Left cardiac atrium (tissue), 4 donors: ENCODE measurements at regions not wholly inside any gene's neighbourhood (a gene's known extent, or its start where the extent isn't known, plus 50 kb on each side); places are given as distances from the start of the nearest gene placed in this dataset.

Experiments
- ATAC-seq, 2 donors: fragments of 200-7000 bp; cut with Tn5 transposase; one replicate each; pipeline ENCODE4 v1.9.1; 2020; ENCODE audit warnings: mild to moderate bottlenecking in 2 of 2, moderate library complexity in 2 of 2
- DNase-seq: peaks from one replicate; pipeline ENCODE4 v3.0.0-alpha.2; 2020
- intact Hi-C, 2 donors: fragments of 100-400 bp; cut with DNase I; formaldehyde crosslinking; loops; one replicate each; pipeline versions ENCODE4 v1.14.1 to v1.15.1; 2022 to 2023
- donor health status: DM: no; HTN: yes; CAD: no.
- donor health status: DM: no; HTN: yes; CAD: no; lungs with severe emphysema.
- donor health status: DM: yes; HTN: yes; CAD: no.
- donor health status: Dilated cardiomyopathy.

DNA sequence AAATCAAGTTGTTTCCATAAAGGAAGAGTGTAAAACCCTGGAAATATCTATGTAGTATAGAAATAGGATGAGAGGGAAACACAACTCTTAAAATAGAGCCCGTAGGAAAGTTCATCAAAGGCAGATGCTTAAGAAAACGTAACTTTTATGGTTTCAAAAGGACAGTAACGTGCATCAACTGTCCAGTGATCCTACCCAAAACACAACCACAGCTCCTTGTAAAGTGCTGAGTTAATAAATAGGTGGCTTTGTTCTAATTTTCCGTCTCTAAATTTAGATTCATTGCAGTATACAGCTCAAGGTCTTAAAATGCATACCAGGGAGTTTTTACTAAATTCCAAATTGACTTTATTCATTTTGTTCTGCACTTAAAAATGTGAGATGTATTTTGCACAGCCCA, 282.1 kb upstream of the ID2 start:
- DNase-seq, result no peak
- ATAC-seq, result no peak
- intact Hi-C loops, result no loop called here

- ATAC-seq (no peak), DNase-seq (no peak)
- intact Hi-C loops, result no loop called here
These were observed 281.7 kb upstream of the ID2 start for GRCh38 chr2:8400196-8400595.

DNA sequence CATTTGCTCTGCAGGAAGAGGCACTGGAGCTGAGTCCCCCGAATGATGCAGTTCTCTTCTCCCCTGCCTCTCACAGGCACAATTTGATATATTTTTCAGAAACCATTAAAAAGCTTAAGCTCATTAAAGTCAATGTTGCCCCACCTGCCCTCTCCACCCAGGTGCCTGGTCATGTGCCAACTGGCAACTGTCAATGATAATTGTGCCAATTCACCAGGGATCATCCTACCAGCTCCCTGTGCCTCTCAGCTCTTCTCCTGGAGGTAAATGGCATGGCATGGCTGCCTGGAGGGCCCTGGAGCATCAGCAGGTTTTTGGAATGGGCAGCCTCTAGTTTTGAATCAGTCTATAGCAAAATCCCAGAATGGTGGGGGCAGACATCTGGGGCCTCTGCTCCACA, 279.6 kb upstream of the ID2 start:
- intact Hi-C loops, result no loop called here
- ATAC-seq (no peak), DNase-seq (no peak)

DNA sequence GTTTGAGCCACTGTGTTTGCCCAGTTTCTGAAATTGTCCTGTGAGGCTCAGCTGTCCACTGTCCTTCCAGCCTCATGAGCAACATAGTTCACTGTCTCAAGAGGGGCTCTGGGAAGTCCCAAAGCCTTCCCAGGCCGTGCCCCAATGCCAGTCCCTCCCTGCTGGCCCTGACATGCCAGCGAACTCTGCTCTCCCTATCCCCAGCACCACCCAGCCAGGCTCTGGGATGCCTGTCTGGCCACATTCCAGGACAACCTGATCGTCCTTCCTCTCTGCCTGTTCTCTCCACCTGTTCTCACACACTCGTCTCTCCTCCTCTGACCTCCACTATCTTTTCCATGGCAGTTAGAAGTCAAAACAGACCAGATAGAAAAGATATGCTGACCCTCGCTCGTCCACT, 278.0 kb upstream of the ID2 start:
- no peak for DNase-seq
- intact Hi-C loops, result no loop called here
- no peak for ATAC-seq

- intact Hi-C loops, result no loop called here
These were observed 276.5 kb upstream of the ID2 start for GRCh38 chr2:8405334-8405733.

DNA sequence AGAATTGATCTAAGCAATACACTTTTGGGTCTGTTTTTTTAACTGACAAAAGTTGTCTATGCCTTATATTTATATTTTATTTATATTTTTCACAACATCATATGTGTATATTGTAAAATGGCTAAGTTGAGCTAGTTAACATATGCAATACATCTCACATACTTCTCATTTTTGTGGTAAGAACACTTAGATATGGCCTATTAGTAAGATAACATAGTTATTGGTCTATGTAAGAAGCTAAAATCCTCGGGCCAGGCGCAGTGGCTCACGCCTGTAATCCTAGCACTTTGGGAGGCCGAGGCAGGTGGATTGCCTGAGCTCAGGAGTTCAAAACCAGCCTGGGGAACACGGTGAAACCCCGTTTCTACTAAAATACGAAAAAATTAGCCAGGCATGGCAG, 275.6 kb upstream of the ID2 start:
- intact Hi-C loops, result no loop called here
- ATAC-seq, result no peak
- DNase-seq, result no peak

More at GRCh38 chr2:8405334-8405733, 276.5 kb upstream of the ID2 start:
- DNase-seq, result no peak
- ATAC-seq, result no peak

DNA sequence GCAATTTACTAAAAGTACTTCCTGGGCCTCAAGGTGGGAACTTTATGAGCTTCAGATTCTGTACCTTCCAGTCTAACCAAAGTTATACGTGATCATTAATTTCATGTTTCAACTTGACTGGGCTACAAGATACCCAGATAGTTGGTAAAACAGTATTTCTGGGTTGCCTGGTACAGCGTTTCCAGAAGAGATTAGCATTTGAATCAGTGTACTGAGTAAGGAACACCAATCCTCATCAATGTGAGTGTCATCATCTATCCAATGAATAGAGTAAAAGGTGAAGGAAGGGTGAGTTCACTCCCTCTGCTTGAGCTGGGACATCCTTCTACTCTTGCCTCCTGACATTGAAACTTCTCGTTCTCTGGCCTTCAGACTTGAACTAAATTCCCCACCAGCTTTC, 274.5 kb upstream of the ID2 start:
- no peak for ATAC-seq
- no peak for DNase-seq
- intact Hi-C loops, result no loop called here

DNA sequence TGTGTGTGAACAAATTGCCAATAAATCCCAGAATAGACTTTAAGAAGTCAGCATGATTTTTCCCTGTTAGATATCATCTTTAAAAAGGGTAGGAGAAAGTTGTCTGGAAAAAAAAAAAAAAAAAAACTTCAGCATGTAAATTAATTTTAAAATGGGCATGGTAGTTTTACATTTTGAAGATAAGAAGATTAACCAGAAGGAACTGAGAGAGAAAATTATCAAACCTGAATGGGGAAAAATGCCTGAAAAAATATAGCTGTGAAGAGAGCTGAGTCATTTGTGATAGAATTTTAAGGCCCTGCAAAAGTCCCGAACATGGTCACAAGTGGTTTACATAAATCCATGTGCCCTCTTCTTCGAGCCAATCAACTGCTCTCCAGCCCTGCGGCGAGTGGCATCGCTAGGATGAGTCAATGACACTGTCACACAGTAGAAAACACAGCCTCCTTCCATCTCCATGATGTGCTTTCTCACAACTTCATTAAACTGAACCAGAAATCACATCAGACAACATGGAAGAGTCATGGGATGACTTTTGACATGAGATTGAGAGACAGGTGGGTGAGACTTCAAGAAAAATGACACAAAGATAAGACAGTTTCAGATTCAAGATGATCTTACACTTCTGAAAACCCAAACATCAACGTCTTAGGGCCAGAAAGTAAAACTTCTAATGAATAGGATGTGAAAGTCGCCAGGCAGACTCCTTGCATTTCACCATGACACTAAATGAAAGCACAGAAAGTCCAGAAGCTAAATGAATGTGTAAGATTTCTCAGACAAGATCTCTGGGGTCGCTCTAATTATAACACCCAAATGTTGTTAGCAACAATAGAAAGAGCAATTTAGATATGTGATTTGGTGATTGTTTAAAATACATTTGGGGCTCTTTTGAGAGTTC, 273.0 kb upstream of the ID2 start:
- intact Hi-C loops, result no loop called here
- DNase-seq (no peak), ATAC-seq (no peak)

DNA sequence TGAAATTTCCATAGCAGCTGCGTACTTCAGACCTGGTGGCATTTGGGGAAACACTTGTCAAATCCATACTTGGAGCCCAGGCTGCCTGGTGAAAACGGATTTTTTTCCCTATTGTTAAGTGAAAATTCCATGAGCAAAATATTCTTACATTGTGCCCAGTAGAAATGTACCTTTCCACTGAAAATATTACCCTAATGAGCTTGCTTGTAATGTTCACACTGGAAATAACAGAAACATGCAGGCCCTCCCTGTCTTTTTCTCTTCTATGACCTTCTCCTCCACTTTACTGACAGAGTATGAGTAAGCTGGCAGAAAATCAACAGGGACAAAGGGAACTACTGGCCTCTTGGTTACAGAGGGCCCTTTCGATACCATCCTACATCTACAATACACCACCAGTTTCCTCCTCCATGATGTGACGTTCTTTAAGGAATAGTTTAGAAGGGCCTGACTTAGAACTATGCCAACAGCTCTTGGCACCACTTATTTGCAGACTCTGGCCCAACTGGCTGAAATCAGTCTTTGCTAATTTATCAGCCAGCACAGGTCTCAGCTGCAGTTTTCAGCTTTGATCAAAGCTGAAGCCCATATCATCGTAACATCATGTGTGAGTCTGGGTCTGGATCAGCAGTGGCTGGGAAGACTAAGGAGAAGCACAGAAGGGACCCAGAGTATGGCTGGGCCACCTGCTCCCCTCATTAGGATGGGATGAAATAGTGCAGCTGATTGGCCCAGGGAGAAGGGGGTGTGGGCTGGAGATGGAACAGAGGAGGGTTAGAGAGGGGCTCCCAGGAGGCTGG, 272.2 kb upstream of the ID2 start:
- no peak for DNase-seq
- peak; percentile 32 to 45 for ATAC-seq
- intact Hi-C loops, result loop anchor here in 1 of 2 donors (10.0 kb wide), 1 partner anchor 175 kb away; no protein-coding TSS in a partner anchor

DNA sequence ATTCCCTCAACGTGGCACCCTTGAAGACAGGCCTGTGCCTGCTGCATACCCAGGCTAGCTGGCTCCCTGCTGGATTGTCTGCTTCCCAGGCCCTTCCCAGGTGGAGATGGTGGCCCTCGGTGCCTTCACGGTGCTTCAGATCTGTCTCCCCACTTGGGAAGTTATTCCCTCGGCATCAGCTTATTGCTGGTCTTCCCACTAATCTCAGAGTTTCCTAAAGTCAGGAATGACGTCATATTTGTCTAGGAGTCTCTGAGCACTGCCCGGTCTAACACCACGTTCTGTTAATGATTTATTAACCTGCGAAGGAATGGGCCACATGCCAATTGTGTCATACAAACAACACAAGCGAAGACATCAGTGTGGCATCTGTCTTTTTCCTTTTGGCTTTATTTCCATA, 269.8 kb upstream of the ID2 start:
- ATAC-seq (peak; percentile 16 to 26), DNase-seq (no peak)
- intact Hi-C loops, result loop anchor here in 1 of 2 donors (10.0 kb wide), 1 partner anchor 177 kb away; no protein-coding TSS in a partner anchor

- intact Hi-C loops, result loop anchor here in 1 of 2 donors (10.0 kb wide), 1 partner anchor 178 kb away; no protein-coding TSS in a partner anchor
- peak; percentile 26 to 78 for ATAC-seq
- DNase-seq, result peak; percentile 68
These were observed 269.3 kb upstream of the ID2 start for GRCh38 chr2:8412586-8412985.

DNA sequence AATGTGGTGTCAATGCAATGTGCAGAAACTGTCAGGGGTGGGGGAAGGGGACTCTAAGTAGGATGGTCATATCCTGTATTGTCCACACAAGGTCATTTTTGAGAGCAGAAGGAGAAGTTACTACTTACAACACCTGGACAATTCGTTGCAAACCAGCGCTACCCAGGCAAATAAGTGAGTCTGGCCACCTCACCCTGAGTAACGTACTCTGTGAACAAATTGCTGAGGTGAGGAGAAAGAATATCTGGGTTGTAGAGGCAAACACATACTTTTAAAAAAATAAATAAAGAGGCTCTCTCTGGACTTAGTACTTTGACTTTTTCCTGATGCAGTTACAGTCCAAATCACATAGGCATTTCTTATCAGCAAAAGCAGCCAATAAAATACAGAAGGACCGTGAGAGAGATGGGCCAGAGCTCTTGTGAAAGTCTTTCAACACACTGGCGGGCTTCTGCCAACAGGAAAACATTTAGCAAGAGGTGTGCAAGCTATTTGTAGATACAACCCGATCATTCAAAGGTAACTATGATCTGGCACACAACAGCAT, 268.2 kb upstream of the ID2 start:
- peak; percentile 27 to 44 for ATAC-seq
- intact Hi-C loops, result loop anchor here in 1 of 2 donors (10.0 kb wide), 1 partner anchor 179 kb away; no protein-coding TSS in a partner anchor

DNA sequence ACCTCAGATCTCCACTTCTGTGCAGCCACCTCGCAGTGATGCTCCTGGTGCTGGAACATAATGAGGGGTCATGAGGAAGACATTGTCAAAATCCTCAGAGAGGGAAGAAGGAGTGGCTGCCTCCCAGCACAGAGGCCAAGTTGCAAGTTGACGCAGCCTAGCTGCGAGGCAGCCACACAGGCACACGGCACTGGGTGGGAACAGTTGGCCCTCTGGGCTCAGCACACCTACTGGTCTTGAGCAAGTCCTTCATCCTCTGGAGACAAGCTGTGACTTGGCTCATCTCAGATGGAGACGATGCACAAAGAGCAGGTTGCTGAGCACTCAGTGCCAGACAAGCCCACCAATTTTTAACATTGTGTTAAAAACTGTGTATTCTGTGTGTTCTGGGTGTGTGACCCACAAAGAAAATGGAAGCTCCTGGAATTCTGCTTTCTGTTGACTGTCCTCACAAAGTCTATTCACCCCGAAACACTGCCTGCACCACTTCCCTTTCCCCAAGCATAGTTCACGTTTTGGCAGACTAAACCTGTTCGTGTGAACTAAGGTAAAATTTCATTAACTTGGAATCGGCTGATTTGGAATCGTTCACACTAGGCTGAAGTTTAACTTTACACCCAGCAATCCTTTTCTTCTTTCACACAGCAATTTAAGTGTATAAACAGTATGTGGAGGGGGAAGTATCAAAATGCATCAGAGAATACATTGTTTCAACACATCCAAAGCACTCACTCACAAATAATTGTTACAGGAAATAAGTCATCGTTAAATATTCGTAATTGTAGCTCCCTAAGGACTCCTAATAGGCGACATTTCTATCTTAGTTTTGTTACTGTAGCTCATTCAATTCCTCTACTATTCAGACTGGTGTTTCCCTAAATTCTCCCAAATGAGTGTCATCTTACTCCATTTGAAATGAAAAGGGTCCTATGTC, 266.6 kb upstream of the ID2 start:
- intact Hi-C loops, result loop anchor here in 1 of 2 donors (10.0 kb wide), 1 partner anchor 180 kb away; no protein-coding TSS in a partner anchor
- no peak for DNase-seq
- ATAC-seq, result no peak

More for the DNA sequence above, 268.2 kb upstream of the ID2 start:
- no peak for DNase-seq

DNA sequence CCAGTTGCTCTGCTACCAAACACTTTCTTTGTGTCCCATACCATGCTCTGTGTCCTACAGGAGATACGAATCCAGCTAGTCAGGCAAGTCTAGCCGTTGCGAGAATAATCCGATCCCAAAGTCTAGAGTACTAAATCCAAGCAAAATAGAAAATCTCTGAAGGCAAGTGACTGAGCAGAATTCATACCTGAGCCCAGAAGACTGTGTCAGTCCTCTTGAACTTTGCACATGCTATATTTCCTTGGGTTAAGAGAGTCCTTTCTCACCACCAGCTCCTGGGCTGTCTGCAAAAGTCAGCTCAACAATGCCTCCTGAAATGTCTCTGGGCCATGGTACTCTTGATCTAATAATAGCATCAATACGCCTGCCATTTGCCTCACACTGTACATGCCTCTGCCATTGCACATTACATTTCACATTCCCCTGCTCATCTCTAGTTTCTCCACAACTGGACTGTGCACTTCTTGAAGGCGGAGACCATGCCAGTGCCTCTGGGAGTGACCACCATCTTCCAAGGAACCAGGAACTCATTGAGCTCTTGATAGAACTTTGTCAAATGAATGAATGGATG, 265.8 kb upstream of the ID2 start:
- ATAC-seq, result no peak
- no peak for DNase-seq
- intact Hi-C loops, result loop anchor here in 1 of 2 donors (10.0 kb wide), 1 partner anchor 181 kb away; no protein-coding TSS in a partner anchor

- ATAC-seq (no peak), DNase-seq (no peak)
- intact Hi-C loops, result loop anchor here in 1 of 2 donors (10.0 kb wide), 1 partner anchor 182 kb away; no protein-coding TSS in a partner anchor
These were observed 264.7 kb upstream of the ID2 start for GRCh38 chr2:8416849-8417832.

GRCh38 chr2:8418721-8419120, 263.1 kb upstream of the ID2 start:
- ATAC-seq, result no peak
- DNase-seq, result no peak
- intact Hi-C loops, result loop anchor here in 1 of 2 donors (10.0 kb wide), 1 partner anchor 184 kb away; no protein-coding TSS in a partner anchor
